Right atrium auricular region (tissue), 2 donors: ENCODE measurements at regions not wholly inside any gene's neighbourhood (a gene's known extent, or its start where the extent isn't known, plus 50 kb on each side); places are given as distances from the start of the nearest gene placed in this dataset.

Source experiments
- DNase-seq: peaks from one replicate; pipeline ENCODE4 v3.0.0-alpha.2; 2019; ENCODE audit warnings: low spot score
- H3K27ac ChIP-seq, 2 donors: fragments of 200-600 bp; sonication (generic); 1 replicate in 1 of 2; 2 replicates in 1 of 2; pipeline ENCODE4 v1.5.1; 2016 to 2019
- H3K27me3 ChIP-seq, 2 donors: fragments of 200-600 bp; sonication (generic); one replicate each; pipeline versions ENCODE4 v1.5.1 to v1.6.0; 2017 to 2019
- H3K36me3 ChIP-seq: fragments of 200-600 bp; sonication (generic); one replicate; pipeline ENCODE4 v1.5.1; 2016
- H3K4me1 ChIP-seq, 2 donors: fragments of 200-600 bp; sonication (generic); one replicate each; pipeline versions ENCODE4 v1.5.1 to v1.6.0; 2017 to 2019
- H3K4me3 ChIP-seq, 2 donors: fragments of 200-600 bp; sonication (generic); 1 replicate in 1 of 2; 2 replicates in 1 of 2; pipeline ENCODE4 v1.5.1; 2017 to 2019; ENCODE audit warnings: mild to moderate bottlenecking in 1 of 2, moderate library complexity in 1 of 2
- H3K9me3 ChIP-seq, 2 donors: fragments of 200-600 bp; sonication (generic); one replicate each; pipeline ENCODE4 v1.5.1; 2019
- TF ChIP-seq, protein P1 (sequence below), 2 donors: fragments of 200-600 bp; sonication (generic); IDR thresholded peaks; one replicate each; pipeline ENCODE4 v1.5.1; 2019; ENCODE audit warnings: antibody characterized with exemption in 2 of 2

DNA sequence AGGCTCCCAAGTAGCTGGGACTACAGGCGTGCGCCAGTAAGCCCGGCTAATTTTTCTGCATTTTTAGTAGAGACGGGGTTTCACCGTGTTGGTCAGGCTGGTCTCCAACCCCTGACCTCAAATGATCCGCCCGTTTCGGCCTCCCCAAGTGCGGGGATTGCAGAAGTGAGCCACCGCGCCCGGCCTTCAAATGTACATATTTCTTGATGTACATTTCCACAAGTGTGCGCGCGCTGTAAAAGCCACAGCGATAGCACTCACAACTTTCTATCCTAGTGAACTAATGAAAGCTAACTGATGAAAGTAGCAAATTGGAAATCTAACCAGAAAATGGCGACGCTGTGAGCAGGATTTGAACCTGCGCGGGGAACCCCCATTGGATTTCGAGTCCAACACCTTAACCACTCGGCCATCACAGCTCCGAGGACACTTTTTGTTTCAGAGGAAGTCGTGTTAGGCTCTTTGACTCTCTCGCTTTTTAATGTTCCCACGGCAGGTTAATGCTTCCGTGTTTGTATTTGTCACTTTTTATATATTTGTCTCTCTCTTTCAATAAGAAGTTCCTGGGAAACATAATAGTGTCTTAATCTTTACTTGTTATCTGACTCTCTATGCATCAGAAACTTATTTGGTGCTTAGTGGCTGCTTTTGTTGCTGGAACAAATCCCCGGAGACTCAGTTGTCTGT is 199.4 kb upstream of the ZNF184 start:
- H3K27me3 ChIP-seq = peaks cover 7 to 24% of the 10 kb centered on the region in 2 donors
- H3K27ac ChIP-seq = no peak overlapping the region
- no peaks in the 10 kb centered on the region for H3K4me1 ChIP-seq
- TF ChIP-seq, protein P1, sequence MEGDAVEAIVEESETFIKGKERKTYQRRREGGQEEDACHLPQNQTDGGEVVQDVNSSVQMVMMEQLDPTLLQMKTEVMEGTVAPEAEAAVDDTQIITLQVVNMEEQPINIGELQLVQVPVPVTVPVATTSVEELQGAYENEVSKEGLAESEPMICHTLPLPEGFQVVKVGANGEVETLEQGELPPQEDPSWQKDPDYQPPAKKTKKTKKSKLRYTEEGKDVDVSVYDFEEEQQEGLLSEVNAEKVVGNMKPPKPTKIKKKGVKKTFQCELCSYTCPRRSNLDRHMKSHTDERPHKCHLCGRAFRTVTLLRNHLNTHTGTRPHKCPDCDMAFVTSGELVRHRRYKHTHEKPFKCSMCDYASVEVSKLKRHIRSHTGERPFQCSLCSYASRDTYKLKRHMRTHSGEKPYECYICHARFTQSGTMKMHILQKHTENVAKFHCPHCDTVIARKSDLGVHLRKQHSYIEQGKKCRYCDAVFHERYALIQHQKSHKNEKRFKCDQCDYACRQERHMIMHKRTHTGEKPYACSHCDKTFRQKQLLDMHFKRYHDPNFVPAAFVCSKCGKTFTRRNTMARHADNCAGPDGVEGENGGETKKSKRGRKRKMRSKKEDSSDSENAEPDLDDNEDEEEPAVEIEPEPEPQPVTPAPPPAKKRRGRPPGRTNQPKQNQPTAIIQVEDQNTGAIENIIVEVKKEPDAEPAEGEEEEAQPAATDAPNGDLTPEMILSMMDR (IDR thresholded peaks at IDR 0.05) = no peak
- DNase-seq = no peak
- no peaks in the 10 kb centered on the region for H3K36me3 ChIP-seq
- no peak overlapping the region for H3K4me3 ChIP-seq
- H3K9me3 ChIP-seq = no peaks in the 10 kb centered on the region

DNA sequence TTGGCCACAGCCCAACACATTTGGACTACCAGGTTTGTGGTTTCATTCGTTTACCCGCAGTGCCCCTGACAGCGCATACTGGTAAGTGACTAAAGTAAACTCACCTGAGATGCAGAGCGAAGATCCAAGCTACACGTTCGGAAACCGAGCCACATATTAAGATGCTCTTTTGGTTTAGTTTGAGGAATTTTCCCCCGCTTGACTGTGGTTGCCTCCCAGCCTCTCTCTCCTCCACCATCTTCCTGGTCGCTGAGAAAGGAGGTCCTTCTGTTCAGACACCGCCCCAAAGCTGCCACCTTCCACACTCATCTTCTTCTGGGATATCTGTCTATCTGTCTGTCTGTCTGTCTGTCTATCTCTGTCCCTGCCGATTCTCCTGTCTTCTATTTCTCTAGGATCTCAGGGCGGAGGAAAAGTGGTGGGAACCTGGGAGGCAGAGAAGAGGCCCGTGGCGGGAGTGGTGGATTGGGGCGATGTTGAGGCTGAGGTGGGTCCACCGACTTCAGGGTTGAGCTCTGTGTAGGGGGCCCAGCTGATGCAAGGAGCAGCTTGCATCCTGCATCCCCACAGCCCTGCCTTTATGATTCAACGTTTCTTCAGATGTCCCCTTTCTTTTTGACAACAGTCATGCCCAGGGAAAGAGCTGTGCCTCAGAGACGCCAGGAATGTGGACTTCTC is 196.9 kb upstream of the ZNF184 start:
- Histone ChIP-seq H3K9me3 (no peaks in the 10 kb centered on the region), H3K27ac (no peak overlapping the region), H3K27me3 (peaks cover 9 to 29% of the 10 kb centered on the region in 2 donors), H3K4me1 (no peaks in the 10 kb centered on the region), H3K36me3 (no peaks in the 10 kb centered on the region), H3K4me3 (no peak overlapping the region)
- no peak for DNase-seq
- TF ChIP-seq, protein P1 (IDR thresholded peaks at IDR 0.05) = no peak

DNA sequence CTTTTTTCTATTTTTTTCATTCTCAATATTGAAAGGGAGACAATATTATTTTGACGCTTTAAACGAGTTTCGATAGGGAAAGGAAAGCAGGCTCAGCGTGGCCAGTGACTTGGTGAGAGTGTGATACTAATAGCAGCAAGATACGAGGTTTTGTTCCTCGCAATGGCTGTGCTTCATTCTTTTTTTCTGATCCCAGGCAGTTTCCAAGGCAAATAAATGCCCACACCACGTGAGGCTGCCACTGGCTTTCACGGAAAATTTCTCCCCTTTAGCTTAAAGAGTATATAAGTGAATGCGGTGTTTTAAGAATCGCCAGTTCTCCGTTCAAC is 196.4 kb upstream of the ZNF184 start:
- Histone ChIP-seq H3K4me1 (no peaks in the 10 kb centered on the region), H3K27ac (no peak overlapping the region), H3K9me3 (no peaks in the 10 kb centered on the region), H3K4me3 (no peak overlapping the region), H3K27me3 (peaks cover 9 to 29% of the 10 kb centered on the region in 2 donors), H3K36me3 (no peaks in the 10 kb centered on the region)
- TF ChIP-seq, protein P1 (IDR thresholded peaks at IDR 0.05) = no peak
- no peak for DNase-seq

DNA sequence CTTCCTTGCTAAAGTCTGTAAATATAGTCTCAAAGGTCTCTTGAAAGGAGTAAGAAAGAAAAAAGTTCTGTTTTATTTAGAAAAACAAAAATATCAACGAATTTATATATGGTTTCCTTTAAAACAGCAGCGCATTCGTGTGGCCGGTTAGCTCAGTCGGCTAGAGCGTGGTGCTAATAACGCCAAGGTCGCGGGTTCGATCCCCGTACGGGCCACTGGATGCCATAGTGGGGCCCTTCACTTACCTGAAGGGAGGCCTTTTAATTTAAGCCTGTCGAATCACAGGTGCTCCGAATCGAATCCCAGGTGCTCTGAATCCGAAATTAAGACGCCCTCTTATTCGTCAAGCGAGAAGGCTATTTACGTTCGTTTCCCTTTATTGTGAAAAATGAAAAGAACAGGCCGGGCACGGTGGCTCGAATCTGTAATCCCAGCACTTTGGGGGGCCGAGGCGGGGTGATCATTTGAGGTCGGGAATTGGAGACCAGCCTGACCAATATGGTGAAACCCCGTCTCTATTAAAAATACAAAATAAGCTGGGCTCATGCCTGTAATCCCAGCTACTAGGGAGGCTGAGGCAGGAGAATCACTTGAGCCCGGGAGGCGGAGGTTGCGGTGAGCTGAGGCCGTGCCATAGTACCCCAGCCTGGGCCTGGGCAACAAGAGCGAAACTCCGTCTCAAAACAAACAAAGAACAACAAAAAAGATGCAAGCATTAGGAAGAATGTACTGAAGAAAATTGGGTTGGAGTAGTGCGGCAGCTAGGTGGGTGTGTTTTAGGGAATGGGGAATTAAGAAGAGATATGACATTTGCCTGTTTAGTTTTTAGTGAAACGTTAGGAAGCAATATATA is 195.8 kb upstream of the ZNF184 start:
- no peak overlapping the region for H3K4me3 ChIP-seq
- no peaks in the 10 kb centered on the region for H3K4me1 ChIP-seq
- H3K27me3 ChIP-seq = peaks cover 9 to 29% of the 10 kb centered on the region in 2 donors
- no peak overlapping the region for H3K27ac ChIP-seq
- TF ChIP-seq, protein P1 (IDR thresholded peaks at IDR 0.05) = no peak
- H3K36me3 ChIP-seq = no peaks in the 10 kb centered on the region
- no peaks in the 10 kb centered on the region for H3K9me3 ChIP-seq
- DNase-seq = no peak

DNA sequence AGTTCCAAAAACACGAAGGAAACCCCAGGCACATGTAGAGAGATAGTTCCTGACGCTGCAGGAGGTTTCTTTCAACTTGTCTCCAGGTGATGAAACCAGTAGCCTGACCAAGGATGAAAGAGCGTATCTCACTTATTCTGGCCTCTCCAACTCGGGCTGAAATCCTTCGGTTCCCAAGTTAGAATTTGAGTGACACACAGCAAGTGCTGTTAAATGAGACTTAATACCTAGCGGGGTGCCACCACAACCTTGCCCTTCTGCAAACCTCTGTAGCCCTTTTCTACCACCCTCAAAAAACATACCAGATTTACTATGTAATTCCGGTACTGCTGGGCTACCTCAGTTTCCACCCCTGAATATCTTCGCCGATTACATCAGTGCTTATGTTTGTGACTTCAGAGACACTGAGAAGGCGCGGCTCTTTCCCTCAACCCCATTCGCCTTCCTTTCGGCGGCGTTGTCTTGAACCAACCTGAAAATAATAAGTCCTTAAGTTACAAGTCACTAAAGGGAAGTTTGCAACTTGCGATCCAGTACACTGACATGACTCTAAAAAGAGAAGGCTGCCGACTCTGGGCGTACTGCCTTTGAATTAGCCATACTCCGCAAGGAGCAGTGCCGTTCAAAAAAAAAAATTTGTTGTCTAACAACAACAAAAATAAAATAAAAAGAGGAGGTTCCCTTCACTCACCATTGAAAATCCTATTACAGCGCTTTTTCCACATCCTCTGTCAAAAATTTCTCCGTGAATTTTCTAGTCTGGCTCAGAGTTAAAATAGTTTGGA is 194.9 kb upstream of the ZNF184 start:
- Histone ChIP-seq H3K27me3 (peaks cover 5 to 29% of the 10 kb centered on the region in 2 donors), H3K36me3 (no peaks in the 10 kb centered on the region), H3K27ac (no peak overlapping the region), H3K4me3 (no peak overlapping the region), H3K4me1 (no peaks in the 10 kb centered on the region), H3K9me3 (no peaks in the 10 kb centered on the region)
- no peak for DNase-seq
- TF ChIP-seq, protein P1 (IDR thresholded peaks at IDR 0.05) = no peak
